Transverse colon (tissue), 4 donors: ENCODE measurements at regions not wholly inside any gene's neighbourhood (a gene's known extent, or its start where the extent isn't known, plus 50 kb on each side); places are given as distances from the start of the nearest gene placed in this dataset.

ENCODE experiments used
- DNase-seq: peaks from one replicate; pipeline ENCODE4 v3.0.0-alpha.2; 2019
- H3K27ac ChIP-seq, 4 donors: fragments of 200-600 bp; sonication (generic); 2 replicates each; pipeline ENCODE4 v1.5.1; 2016 to 2018; ENCODE audit warnings: inconsistent platforms in 4 of 4
- H3K27me3 ChIP-seq: fragments of 200-600 bp; sonication (generic); 2 replicates; pipeline ENCODE4 v1.5.1; 2017; ENCODE audit warnings: inconsistent platforms
- H3K36me3 ChIP-seq, 4 donors: fragments of 200-600 bp; sonication (generic); 2 replicates each; pipeline ENCODE4 v1.5.1; 2017 to 2019; ENCODE audit warnings: inconsistent platforms in 4 of 4
- H3K4me1 ChIP-seq, 4 donors: fragments of 200-600 bp; sonication (generic); 2 replicates each; pipeline ENCODE4 v1.5.1; 2017 to 2020; ENCODE audit warnings: inconsistent platforms in 4 of 4
- H3K4me3 ChIP-seq, 4 donors: fragments of 200-600 bp; sonication (generic); 1 replicate in 1 of 4; 2 replicates in 3 of 4; pipeline versions ENCODE4 v1.5.1 to v1.6.1; 2017 to 2019; ENCODE audit warnings: inconsistent platforms in 4 of 4
- H3K9me3 ChIP-seq, 2 donors: fragments of 200-600 bp; sonication (generic); 2 replicates each; pipeline ENCODE4 v1.5.1; 2017 to 2019; ENCODE audit warnings: inconsistent platforms in 2 of 2
- EP300 ChIP-seq: sonication (generic); formaldehyde crosslinking; IDR thresholded peaks from one replicate; pipeline ENCODE4 v1.6.1; 2017; ENCODE audit warnings: antibody characterized with exemption, low read depth
- POLR2A ChIP-seq: fragments of 450-650 bp; IDR thresholded peaks from one replicate; pipeline ENCODE4 v1.6.1; 2016; ENCODE audit warnings: antibody characterized with exemption, mild to moderate bottlenecking, moderate library complexity
- POLR2AphosphoS5 ChIP-seq, 3 donors: sonication (generic); formaldehyde crosslinking; IDR thresholded peaks; one replicate each; pipeline ENCODE4 v1.6.1; 2016; ENCODE audit warnings: antibody characterized with exemption in 3 of 3
- WGBS, 2 donors: methylation state at CpG; one replicate each; pipeline ENCODE4 v1.1.5; 2018; ENCODE audit warnings: low coverage in 1 of 2; 5-methylcytosine and 5-hydroxymethylcytosine counted together
- in situ Hi-C, 4 donors: fragments of 200-750 bp; cut with MboI; loops; one replicate each; pipeline versions ENCODE4 v1.15.0 to v1.15.1; 2017; ENCODE audit warnings: low sequenced_read_pairs in 3 of 4, low pct_ligation_motif_present in 1 of 4, low pct_unique_long_range_greater_than_20kb in 1 of 4
- intact Hi-C: fragments of 100-400 bp; cut with DNase I; formaldehyde crosslinking; loops from one replicate; pipeline ENCODE4 v1.15.1; 2023; ENCODE audit warnings: low total_unique reads
- TF ChIP-seq, protein P1 (sequence below), 5 experiments: fragments of 200-600 bp in 3 of 5; fragments of 450-650 bp in 2 of 5; sonication (generic) in 3 of 5; IDR thresholded peaks; 1 replicate in 2 of 5; 2 replicates in 3 of 5; pipeline ENCODE4 v1.5.1; 2016 to 2017; ENCODE audit warnings: antibody characterized with exemption in 5 of 5, inconsistent platforms in 3 of 5, mild to moderate bottlenecking in 2 of 5, moderate library complexity in 1 of 5

DNA sequence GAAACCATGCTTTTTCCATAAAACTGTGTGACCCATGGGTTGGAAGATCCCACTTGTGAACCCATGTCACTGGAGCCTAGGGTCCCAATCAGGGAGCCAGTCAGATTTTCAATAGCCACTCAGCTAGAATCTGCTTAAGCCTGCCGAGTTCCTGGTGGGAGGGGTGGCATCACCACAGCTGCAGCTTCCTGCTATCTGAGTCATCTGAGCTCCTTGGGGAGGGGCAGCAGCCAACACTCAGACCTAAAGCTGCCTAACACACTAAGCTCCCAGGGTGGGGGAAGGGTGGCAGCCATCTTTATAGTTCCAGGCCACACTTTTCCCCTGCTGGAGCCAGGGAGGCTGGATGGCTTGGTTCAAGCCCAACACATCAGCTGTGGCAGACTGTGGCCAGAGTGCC is 350.1 kb downstream of the C4orf33 start:
- Histone ChIP-seq H3K27me3 (no peaks in the 10 kb centered on the region), H3K27ac (no peak overlapping the region), H3K9me3 (no peaks in the 10 kb centered on the region), H3K4me1 (no peaks in the 10 kb centered on the region), H3K4me3 (no peak overlapping the region), H3K36me3 (no peaks in the 10 kb centered on the region)
- no peak for TF ChIP-seq POLR2A
- TF ChIP-seq EP300, result no peak
- TF ChIP-seq, protein P1, sequence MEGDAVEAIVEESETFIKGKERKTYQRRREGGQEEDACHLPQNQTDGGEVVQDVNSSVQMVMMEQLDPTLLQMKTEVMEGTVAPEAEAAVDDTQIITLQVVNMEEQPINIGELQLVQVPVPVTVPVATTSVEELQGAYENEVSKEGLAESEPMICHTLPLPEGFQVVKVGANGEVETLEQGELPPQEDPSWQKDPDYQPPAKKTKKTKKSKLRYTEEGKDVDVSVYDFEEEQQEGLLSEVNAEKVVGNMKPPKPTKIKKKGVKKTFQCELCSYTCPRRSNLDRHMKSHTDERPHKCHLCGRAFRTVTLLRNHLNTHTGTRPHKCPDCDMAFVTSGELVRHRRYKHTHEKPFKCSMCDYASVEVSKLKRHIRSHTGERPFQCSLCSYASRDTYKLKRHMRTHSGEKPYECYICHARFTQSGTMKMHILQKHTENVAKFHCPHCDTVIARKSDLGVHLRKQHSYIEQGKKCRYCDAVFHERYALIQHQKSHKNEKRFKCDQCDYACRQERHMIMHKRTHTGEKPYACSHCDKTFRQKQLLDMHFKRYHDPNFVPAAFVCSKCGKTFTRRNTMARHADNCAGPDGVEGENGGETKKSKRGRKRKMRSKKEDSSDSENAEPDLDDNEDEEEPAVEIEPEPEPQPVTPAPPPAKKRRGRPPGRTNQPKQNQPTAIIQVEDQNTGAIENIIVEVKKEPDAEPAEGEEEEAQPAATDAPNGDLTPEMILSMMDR (IDR thresholded peaks at IDR 0.05), result no peak
- no peak for TF ChIP-seq POLR2AphosphoS5 (IDR thresholded peaks at IDR 0.05)
- in situ Hi-C loops (no loop called here), intact Hi-C loops (no loop called here)
- 67% methylated on average over 1 of the region's 1 CpG; no CpG with 5 or more reads in 1 of the 2 donors for WGBS, 2 donors
- no peak for DNase-seq

DNA sequence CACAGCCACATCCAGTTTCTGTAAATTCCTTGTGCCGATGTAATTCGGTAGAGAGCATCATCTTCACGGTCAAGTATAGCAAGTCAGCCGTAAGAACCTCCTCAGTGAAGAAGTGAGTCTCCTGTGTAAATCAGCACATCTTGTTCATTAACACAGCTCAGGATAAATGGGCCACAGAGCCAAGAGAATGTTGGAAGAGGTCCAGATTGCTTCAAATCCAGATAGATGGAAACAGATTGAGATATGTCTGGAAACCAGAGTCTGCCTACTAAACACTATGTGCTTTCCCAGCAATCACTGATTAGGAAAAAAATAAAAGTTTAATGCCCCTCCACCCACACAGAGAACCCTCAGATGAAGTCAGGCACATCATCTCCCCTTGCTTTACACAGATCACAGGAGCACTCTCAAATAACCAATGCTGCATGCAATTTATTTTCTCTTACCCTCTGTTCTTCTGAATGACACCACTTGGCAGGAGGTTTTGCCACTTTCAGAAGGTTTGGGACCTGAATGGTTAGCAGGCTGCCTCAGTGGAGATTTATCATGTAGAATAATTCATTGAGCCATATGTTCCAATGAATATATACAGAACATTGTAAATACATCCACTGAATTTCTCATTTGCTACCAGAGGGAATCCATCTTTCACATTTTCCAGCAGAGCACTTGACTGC is 357.7 kb downstream of the C4orf33 start:
- H3K9me3 ChIP-seq, result no peaks in the 10 kb centered on the region
- no peaks in the 10 kb centered on the region for H3K36me3 ChIP-seq
- in situ Hi-C loops (no loop called here), intact Hi-C loops (no loop called here)
- no peak overlapping the region for H3K27ac ChIP-seq
- no peak for TF ChIP-seq EP300
- no peak for TF ChIP-seq POLR2AphosphoS5 (IDR thresholded peaks at IDR 0.05)
- TF ChIP-seq, protein P1 (IDR thresholded peaks at IDR 0.05), result no peak
- TF ChIP-seq POLR2A, result no peak
- 80 to 93% methylated on average over 3 to 4 of the region's 4 CpGs for WGBS, 2 donors
- H3K4me3 ChIP-seq, result no peak overlapping the region
- no peaks in the 10 kb centered on the region for H3K27me3 ChIP-seq
- no peaks in the 10 kb centered on the region for H3K4me1 ChIP-seq
- DNase-seq, result no peak

DNA sequence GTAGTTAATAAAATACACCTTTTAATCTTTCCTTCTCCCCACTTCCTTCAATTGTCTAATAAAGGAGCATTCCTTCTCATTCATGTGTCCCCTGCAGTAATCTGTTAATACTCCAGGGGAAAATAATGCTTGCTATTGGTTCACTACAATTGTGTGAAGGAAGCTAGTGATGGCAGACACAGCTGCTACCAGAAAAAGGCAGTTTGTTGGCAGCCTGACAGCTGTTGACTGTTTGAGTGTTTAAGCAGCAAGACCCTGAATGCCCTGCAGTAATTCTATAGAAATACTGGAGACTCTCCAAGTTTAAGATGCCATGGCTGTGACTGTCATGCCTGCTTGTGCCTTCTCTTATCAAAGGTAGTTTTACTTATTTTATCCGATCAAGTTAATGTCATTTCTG is 359.5 kb downstream of the C4orf33 start:
- in situ Hi-C loops (no loop called here), intact Hi-C loops (no loop called here)
- Histone ChIP-seq H3K4me3 (no peak overlapping the region), H3K36me3 (no peaks in the 10 kb centered on the region), H3K4me1 (no peaks in the 10 kb centered on the region), H3K9me3 (no peaks in the 10 kb centered on the region), H3K27me3 (no peaks in the 10 kb centered on the region), H3K27ac (no peak overlapping the region)
- TF ChIP-seq POLR2A, result no peak
- TF ChIP-seq POLR2AphosphoS5 (IDR thresholded peaks at IDR 0.05), result no peak
- TF ChIP-seq, protein P1 (IDR thresholded peaks at IDR 0.05), result no peak
- TF ChIP-seq EP300, result no peak
- 76 to 100% methylated on average over 1 of the region's 1 CpG for WGBS, 2 donors
- no peak for DNase-seq

DNA sequence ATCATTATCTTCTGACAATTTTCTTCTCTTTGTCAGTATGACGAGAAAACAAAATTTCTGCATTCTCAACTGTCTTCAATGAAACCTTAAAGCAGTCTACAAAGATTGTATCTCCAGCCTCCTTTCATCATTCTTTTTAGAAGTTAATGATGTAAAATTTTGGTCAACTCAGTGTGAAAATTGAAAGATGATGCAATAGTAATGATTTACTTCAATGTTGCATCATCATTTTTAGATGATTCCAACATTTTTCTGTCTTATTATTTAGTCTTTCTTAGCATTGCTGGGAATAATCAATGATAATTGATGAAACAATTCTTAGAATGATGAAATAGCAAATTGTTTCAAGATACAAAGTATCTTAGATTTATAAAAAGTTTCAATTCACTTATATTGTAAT is 372.7 kb downstream of the C4orf33 start:
- intact Hi-C loops, result no loop called here
- H3K4me3 ChIP-seq, result no peak overlapping the region
- no peak overlapping the region for H3K27ac ChIP-seq
- no peaks in the 10 kb centered on the region for H3K4me1 ChIP-seq
- 88 to 92% methylated on average over 1 of the region's 1 CpG for WGBS, 2 donors
- TF ChIP-seq EP300, result no peak
- no peak for TF ChIP-seq POLR2A
- TF ChIP-seq, protein P1 (IDR thresholded peaks at IDR 0.05), result no peak
- TF ChIP-seq POLR2AphosphoS5 (IDR thresholded peaks at IDR 0.05), result no peak
- no peaks in the 10 kb centered on the region for H3K9me3 ChIP-seq
- in situ Hi-C loops, result no loop called here
- H3K36me3 ChIP-seq, result no peaks in the 10 kb centered on the region
- H3K27me3 ChIP-seq, result no peaks in the 10 kb centered on the region
- no peak for DNase-seq
